ENCODE measurements at regions not wholly inside any gene's neighbourhood (a gene's known extent, or its start where the extent isn't known, plus 50 kb on each side); places are given as distances from the start of the nearest gene placed in this dataset.

GRCh38 chr2:56871644-56872043, 687.9 kb downstream of the CCDC85A start:
- TF ChIP-seq, protein P1, sequence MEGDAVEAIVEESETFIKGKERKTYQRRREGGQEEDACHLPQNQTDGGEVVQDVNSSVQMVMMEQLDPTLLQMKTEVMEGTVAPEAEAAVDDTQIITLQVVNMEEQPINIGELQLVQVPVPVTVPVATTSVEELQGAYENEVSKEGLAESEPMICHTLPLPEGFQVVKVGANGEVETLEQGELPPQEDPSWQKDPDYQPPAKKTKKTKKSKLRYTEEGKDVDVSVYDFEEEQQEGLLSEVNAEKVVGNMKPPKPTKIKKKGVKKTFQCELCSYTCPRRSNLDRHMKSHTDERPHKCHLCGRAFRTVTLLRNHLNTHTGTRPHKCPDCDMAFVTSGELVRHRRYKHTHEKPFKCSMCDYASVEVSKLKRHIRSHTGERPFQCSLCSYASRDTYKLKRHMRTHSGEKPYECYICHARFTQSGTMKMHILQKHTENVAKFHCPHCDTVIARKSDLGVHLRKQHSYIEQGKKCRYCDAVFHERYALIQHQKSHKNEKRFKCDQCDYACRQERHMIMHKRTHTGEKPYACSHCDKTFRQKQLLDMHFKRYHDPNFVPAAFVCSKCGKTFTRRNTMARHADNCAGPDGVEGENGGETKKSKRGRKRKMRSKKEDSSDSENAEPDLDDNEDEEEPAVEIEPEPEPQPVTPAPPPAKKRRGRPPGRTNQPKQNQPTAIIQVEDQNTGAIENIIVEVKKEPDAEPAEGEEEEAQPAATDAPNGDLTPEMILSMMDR (IDR thresholded peaks at IDR 0.05), result no peak
- TF ChIP-seq EP300 (IDR thresholded peaks at IDR 0.05), result no peak

Data from tibial nerve (tissue), 4 donors.